ENCODE measurements at regions not wholly inside any gene's neighbourhood (a gene's known extent, or its start where the extent isn't known, plus 50 kb on each side); places are given as distances from the start of the nearest gene placed in this dataset.
"Not testable (repeated sequence)": the region's sequence is repeated elsewhere in the genome, so short reads cannot be mapped to it uniquely, and the experiment has no call there.

- Histone ChIP-seq H3K27ac (ENCODE audit: low read depth, low read length) (no peak overlapping the region), H3K9me3 (ENCODE audit: control insufficient read depth in 1 of 2, low read length in 2 of 2) (no peaks in the 10 kb centered on the region), H3K4me1 (ENCODE audit: insufficient read depth, low read length) (no peaks in the 10 kb centered on the region), H3K4me3 (ENCODE audit: low read length in 2 of 2) (no peak overlapping the region), H3K36me3 (ENCODE audit: insufficient read depth, low read length) (no peaks in the 10 kb centered on the region), H3K27me3 (ENCODE audit: insufficient read depth, low read length) (no peaks in the 10 kb centered on the region)
- H3K4me1 Mint-ChIP-seq: no peaks in the 10 kb centered on the region
- no peaks in the 10 kb centered on the region for H3K36me3 Mint-ChIP-seq
- CTCF ChIA-PET (ENCODE audit: partially characterized antibody): no interaction called here
- POLR2A ChIA-PET (ENCODE audit: partially characterized antibody): no interaction called here
- intact Hi-C loops (cut with micrococcal nuclease): no loop called here
- no peak overlapping the region for H3K27ac Mint-ChIP-seq
- no peaks in the 10 kb centered on the region for H3K27me3 Mint-ChIP-seq
- H3K4me3 Mint-ChIP-seq: no peak overlapping the region
- peaks cover 0 to 4% (median 2%) of the 10 kb centered on the region in 8 donors for H3K9me3 Mint-ChIP-seq
- no peak for DNase-seq
These were observed 163.4 kb upstream of the ZNF385D start for GRCh38 chr3:21914451-21914850.

GRCh38 chr3:21919383-21919782 is 168.4 kb upstream of the ZNF385D start:
- no peak for DNase-seq
- H3K27me3 Mint-ChIP-seq: no peaks in the 10 kb centered on the region
- H3K27ac Mint-ChIP-seq: no peak overlapping the region
- Histone ChIP-seq H3K36me3 (ENCODE audit: insufficient read depth, low read length) (no peaks in the 10 kb centered on the region), H3K27ac (ENCODE audit: low read depth, low read length) (no peak overlapping the region), H3K9me3 (ENCODE audit: control insufficient read depth in 1 of 2, low read length in 2 of 2) (no peaks in the 10 kb centered on the region), H3K4me1 (ENCODE audit: insufficient read depth, low read length) (no peaks in the 10 kb centered on the region), H3K27me3 (ENCODE audit: insufficient read depth, low read length) (no peaks in the 10 kb centered on the region), H3K4me3 (ENCODE audit: low read length in 2 of 2) (no peak overlapping the region)
- ChIA-PET POLR2A (ENCODE audit: partially characterized antibody) (no interaction called here), CTCF (ENCODE audit: partially characterized antibody) (no interaction called here)
- peaks cover 0 to 26% (median 17%) of the 10 kb centered on the region in 8 donors for H3K9me3 Mint-ChIP-seq
- intact Hi-C loops (cut with micrococcal nuclease): no loop called here
- no peak overlapping the region for H3K4me3 Mint-ChIP-seq
- no peaks in the 10 kb centered on the region for H3K36me3 Mint-ChIP-seq
- H3K4me1 Mint-ChIP-seq: no peaks in the 10 kb centered on the region

GRCh38 chr3:21920421-21920861 is 169.4 kb upstream of the ZNF385D start:
- CTCF ChIA-PET (ENCODE audit: partially characterized antibody): no interaction called here
- Mint-ChIP-seq H3K4me1 (no peaks in the 10 kb centered on the region), H3K36me3 (no peaks in the 10 kb centered on the region), H3K4me3 (no peak overlapping the region), H3K27ac (no peak overlapping the region), H3K9me3 (peaks cover 0 to 32% (median 19%) of the 10 kb centered on the region in 8 donors), H3K27me3 (no peaks in the 10 kb centered on the region)
- intact Hi-C loops (cut with micrococcal nuclease): no loop called here
- Histone ChIP-seq H3K27ac (ENCODE audit: low read depth, low read length) (no peak overlapping the region), H3K36me3 (ENCODE audit: insufficient read depth, low read length) (no peaks in the 10 kb centered on the region), H3K4me1 (ENCODE audit: insufficient read depth, low read length) (no peaks in the 10 kb centered on the region), H3K9me3 (ENCODE audit: control insufficient read depth in 1 of 2, low read length in 2 of 2) (no peaks in the 10 kb centered on the region), H3K27me3 (ENCODE audit: insufficient read depth, low read length) (no peaks in the 10 kb centered on the region), H3K4me3 (ENCODE audit: low read length in 2 of 2) (no peak overlapping the region)
- no peak for DNase-seq
- POLR2A ChIA-PET (ENCODE audit: partially characterized antibody): no interaction called here

GRCh38 chr3:21923156-21923555 is 172.1 kb upstream of the ZNF385D start:
- H3K4me3 Mint-ChIP-seq; H3K36me3 Mint-ChIP-seq; H3K27me3 ChIP-seq (ENCODE audit: insufficient read depth, low read length); CTCF ChIA-PET (ENCODE audit: partially characterized antibody); H3K27ac Mint-ChIP-seq; H3K4me3 ChIP-seq (ENCODE audit: low read length in 2 of 2); H3K36me3 ChIP-seq (ENCODE audit: insufficient read depth, low read length); POLR2A ChIA-PET (ENCODE audit: partially characterized antibody); H3K4me1 Mint-ChIP-seq; H3K27ac ChIP-seq (ENCODE audit: low read depth, low read length); H3K9me3 ChIP-seq (ENCODE audit: control insufficient read depth in 1 of 2, low read length in 2 of 2); H3K27me3 Mint-ChIP-seq; intact Hi-C loops (cut with micrococcal nuclease); H3K4me1 ChIP-seq (ENCODE audit: insufficient read depth, low read length); DNase-seq: not testable (repeated sequence)
- H3K9me3 Mint-ChIP-seq: peaks cover 3 to 36% (median 26%) of the 10 kb centered on the region in 8 donors

- Mint-ChIP-seq H3K27me3 (no peaks in the 10 kb centered on the region), H3K4me3 (no peak overlapping the region), H3K4me1 (no peaks in the 10 kb centered on the region), H3K9me3 (peaks cover 3 to 30% (median 16%) of the 10 kb centered on the region in 8 donors), H3K36me3 (no peaks in the 10 kb centered on the region), H3K27ac (no peak overlapping the region)
- Histone ChIP-seq H3K36me3 (ENCODE audit: insufficient read depth, low read length) (no peaks in the 10 kb centered on the region), H3K4me1 (ENCODE audit: insufficient read depth, low read length) (no peaks in the 10 kb centered on the region), H3K27ac (ENCODE audit: low read depth, low read length) (no peak overlapping the region), H3K4me3 (ENCODE audit: low read length in 2 of 2) (no peak overlapping the region), H3K27me3 (ENCODE audit: insufficient read depth, low read length) (no peaks in the 10 kb centered on the region), H3K9me3 (ENCODE audit: control insufficient read depth in 1 of 2, low read length in 2 of 2) (no peaks in the 10 kb centered on the region)
- ChIA-PET POLR2A (ENCODE audit: partially characterized antibody) (no interaction called here), CTCF (ENCODE audit: partially characterized antibody) (no interaction called here)
- intact Hi-C loops (cut with micrococcal nuclease): no loop called here
- DNase-seq: no peak
These were observed 176.3 kb upstream of the ZNF385D start for GRCh38 chr3:21927261-21927660.

GRCh38 chr3:21934591-21934990 is 183.6 kb upstream of the ZNF385D start:
- H3K27ac ChIP-seq (ENCODE audit: low read depth, low read length): no peak overlapping the region

GRCh38 chr3:21936207-21936606 is 185.2 kb upstream of the ZNF385D start:
- H3K9me3 ChIP-seq (ENCODE audit: control insufficient read depth in 1 of 2, low read length in 2 of 2): no peaks in the 10 kb centered on the region
- Mint-ChIP-seq H3K4me1 (no peaks in the 10 kb centered on the region), H3K4me3 (no peak overlapping the region), H3K27ac (no peak overlapping the region), H3K27me3 (no peaks in the 10 kb centered on the region), H3K36me3 (no peaks in the 10 kb centered on the region), H3K9me3 (peaks cover 2 to 14% (median 4%) of the 10 kb centered on the region in 8 donors)
- no peaks in the 10 kb centered on the region for H3K4me1 ChIP-seq (ENCODE audit: insufficient read depth, low read length)
- POLR2A ChIA-PET (ENCODE audit: partially characterized antibody): no interaction called here
- no peak overlapping the region for H3K4me3 ChIP-seq (ENCODE audit: low read length in 2 of 2)
- H3K27ac ChIP-seq (ENCODE audit: low read depth, low read length): no peak overlapping the region
- H3K27me3 ChIP-seq (ENCODE audit: insufficient read depth, low read length): no peaks in the 10 kb centered on the region
- CTCF ChIA-PET (ENCODE audit: partially characterized antibody): no interaction called here
- no peak for DNase-seq
- intact Hi-C loops (cut with micrococcal nuclease): no loop called here
- no peaks in the 10 kb centered on the region for H3K36me3 ChIP-seq (ENCODE audit: insufficient read depth, low read length)

More at GRCh38 chr3:21934591-21934990, 183.6 kb upstream of the ZNF385D start:
- ChIA-PET POLR2A (ENCODE audit: partially characterized antibody) (no interaction called here), CTCF (ENCODE audit: partially characterized antibody) (no interaction called here)
- H3K9me3 ChIP-seq (ENCODE audit: control insufficient read depth in 1 of 2, low read length in 2 of 2): no peaks in the 10 kb centered on the region
- H3K36me3 ChIP-seq (ENCODE audit: insufficient read depth, low read length): no peaks in the 10 kb centered on the region
- H3K4me1 Mint-ChIP-seq: no peaks in the 10 kb centered on the region
- no peak overlapping the region for H3K4me3 Mint-ChIP-seq
- H3K9me3 Mint-ChIP-seq: peaks cover 0 to 9% (median 4%) of the 10 kb centered on the region in 8 donors
- no peak overlapping the region for H3K4me3 ChIP-seq (ENCODE audit: low read length in 2 of 2)
- H3K27me3 Mint-ChIP-seq: no peaks in the 10 kb centered on the region
- intact Hi-C loops (cut with micrococcal nuclease): no loop called here
- no peak overlapping the region for H3K27ac Mint-ChIP-seq
- no peaks in the 10 kb centered on the region for H3K4me1 ChIP-seq (ENCODE audit: insufficient read depth, low read length)
- H3K27me3 ChIP-seq (ENCODE audit: insufficient read depth, low read length): no peaks in the 10 kb centered on the region
- DNase-seq: no peak
- no peaks in the 10 kb centered on the region for H3K36me3 Mint-ChIP-seq

- H3K4me1 Mint-ChIP-seq: no peaks in the 10 kb centered on the region
- H3K27me3 Mint-ChIP-seq: no peaks in the 10 kb centered on the region
- Histone ChIP-seq H3K27me3 (ENCODE audit: insufficient read depth, low read length) (no peaks in the 10 kb centered on the region), H3K4me1 (ENCODE audit: insufficient read depth, low read length) (no peaks in the 10 kb centered on the region), H3K4me3 (ENCODE audit: low read length in 2 of 2) (no peak overlapping the region), H3K9me3 (ENCODE audit: control insufficient read depth in 1 of 2, low read length in 2 of 2) (no peaks in the 10 kb centered on the region), H3K36me3 (ENCODE audit: insufficient read depth, low read length) (no peaks in the 10 kb centered on the region), H3K27ac (ENCODE audit: low read depth, low read length) (no peak overlapping the region)
- no peak for DNase-seq
- CTCF ChIA-PET (ENCODE audit: partially characterized antibody): no interaction called here
- no peak overlapping the region for H3K4me3 Mint-ChIP-seq
- H3K9me3 Mint-ChIP-seq: peaks cover 0 to 14% (median 4%) of the 10 kb centered on the region in 8 donors
- no peaks in the 10 kb centered on the region for H3K36me3 Mint-ChIP-seq
- no peak overlapping the region for H3K27ac Mint-ChIP-seq
- intact Hi-C loops (cut with micrococcal nuclease): no loop called here
- POLR2A ChIA-PET (ENCODE audit: partially characterized antibody): no interaction called here
These were observed 187.3 kb upstream of the ZNF385D start for GRCh38 chr3:21938267-21938681.
